ENCODE measurements at regions not wholly inside any gene's neighbourhood (a gene's known extent, or its start where the extent isn't known, plus 50 kb on each side); places are given as distances from the start of the nearest gene placed in this dataset.

- DNase-seq (ENCODE audit: low read depth in 4 of 4, low spot score in 3 of 4): no peak
These were observed 230.3 kb downstream of the SUDS3 start for GRCh38 chr12:118606690-118607089.

- DNase-seq (ENCODE audit: low read depth in 4 of 4, low spot score in 3 of 4): no peak
These were observed 231.5 kb downstream of the SUDS3 start for GRCh38 chr12:118607831-118608230.

GRCh38 chr12:118608770-118609344 lies 232.5 kb downstream of the SUDS3 start:
- no peak for DNase-seq (ENCODE audit: low read depth in 4 of 4, low spot score in 3 of 4)

GRCh38 chr12:118611295-118611694 lies 234.9 kb downstream of the SUDS3 start:
- DNase-seq (ENCODE audit: low read depth in 4 of 4, low spot score in 3 of 4): no peak

- no peak for DNase-seq (ENCODE audit: low read depth in 4 of 4, low spot score in 3 of 4)
These were observed 235.4 kb downstream of the SUDS3 start for GRCh38 chr12:118611770-118612169.

GRCh38 chr12:118617611-118618450 lies 241.5 kb downstream of the SUDS3 start:
- DNase-seq (ENCODE audit: low read depth in 4 of 4, low spot score in 3 of 4): no peak

- DNase-seq (ENCODE audit: low read depth in 4 of 4, low spot score in 3 of 4): no peak
These were observed 242.3 kb downstream of the SUDS3 start for GRCh38 chr12:118618695-118619094.

- DNase-seq (ENCODE audit: low read depth in 4 of 4, low spot score in 3 of 4): no peak
These were observed 248.8 kb downstream of the SUDS3 start for GRCh38 chr12:118625050-118625675.

- DNase-seq (ENCODE audit: low read depth in 4 of 4, low spot score in 3 of 4): no peak
These were observed 256.7 kb downstream of the SUDS3 start for GRCh38 chr12:118633071-118633470.

GRCh38 chr12:118635276-118635675 lies 258.9 kb downstream of the SUDS3 start:
- DNase-seq (ENCODE audit: low read depth in 4 of 4, low spot score in 3 of 4): no peak

GRCh38 chr12:118637767-118638370 lies 261.5 kb downstream of the SUDS3 start:
- DNase-seq (ENCODE audit: low read depth in 4 of 4, low spot score in 3 of 4): no peak

GRCh38 chr12:118641249-118641648 lies 264.9 kb downstream of the SUDS3 start:
- DNase-seq (ENCODE audit: low read depth in 4 of 4, low spot score in 3 of 4): no peak

- peak in 2 of 4 donors; percentile 12 to 15 for DNase-seq (ENCODE audit: low read depth in 4 of 4, low spot score in 3 of 4)
These were observed 268.9 kb downstream of the SUDS3 start for GRCh38 chr12:118645219-118645618.

- DNase-seq (ENCODE audit: low read depth in 4 of 4, low spot score in 3 of 4): no peak
These were observed 273.6 kb downstream of the SUDS3 start for GRCh38 chr12:118649765-118650585.

GRCh38 chr12:118650586-118650960 lies 274.2 kb downstream of the SUDS3 start:
- DNase-seq (ENCODE audit: low read depth in 4 of 4, low spot score in 3 of 4): no peak

- DNase-seq (ENCODE audit: low read depth in 4 of 4, low spot score in 3 of 4): no peak
These were observed 275.1 kb downstream of the SUDS3 start for GRCh38 chr12:118651487-118651886.

GRCh38 chr12:118655588-118655987 lies 279.2 kb downstream of the SUDS3 start:
- DNase-seq (ENCODE audit: low read depth in 4 of 4, low spot score in 3 of 4): no peak

GRCh38 chr12:118680356-118680963 lies 300.9 kb upstream of the SRRM4 start:
- DNase-seq (ENCODE audit: low read depth in 4 of 4, low spot score in 3 of 4): no peak

- DNase-seq (ENCODE audit: low read depth in 4 of 4, low spot score in 3 of 4): no peak
These were observed 298.7 kb upstream of the SRRM4 start for GRCh38 chr12:118682656-118683055.

GRCh38 chr12:118685983-118686607 lies 295.2 kb upstream of the SRRM4 start:
- DNase-seq (ENCODE audit: low read depth in 4 of 4, low spot score in 3 of 4): peak in 2 of 4 donors; percentile 30 to 57

Measured in right renal pelvis (tissue), 4 donors.